HepG2 (cell line): ENCODE measurements at regions not wholly inside any gene's neighbourhood (a gene's known extent, or its start where the extent isn't known, plus 50 kb on each side); places are given as distances from the start of the nearest gene placed in this dataset.

Source experiments
- ATAC-seq: fragments of 200-7000 bp; cut with Tn5 transposase; 3 replicates; pipeline ENCODE4 v1.9.1; 2020; ENCODE audit warnings: mild to moderate bottlenecking, moderate library complexity
- BruUV-seq: library from RNA; stranded (reverse); fragments of 400-500 nt; replicated peaks from 2 replicates; lab custom pipeline; 2021; lab: Mats Ljungman, UMichigan
- CTCF ChIA-PET: fragments of 300-600 bp; formaldehyde crosslinking; extraction: SDS; loops from one replicate; lab custom pipeline; 2021; ENCODE audit warnings: low total read pairs, inconsistent platforms, low intra/inter-chr PET ratio; lab: Yijun Ruan, JAX
- POLR2A ChIA-PET: fragments of 350-600 bp; sonication (Branson Sonifier 250); formaldehyde crosslinking; loops from one replicate; lab custom pipeline; 2020; ENCODE audit warnings: antibody characterized with exemption, inconsistent platforms; lab: Yijun Ruan, JAX
- DNase-seq: peaks from one replicate; pipeline ENCODE4 v3.0.0-alpha.2; 2015; ENCODE audit warnings: low spot score
- FAIRE-seq: peaks from 3 replicates; lab custom pipeline; 2011; peaks lifted over from hg19 to GRCh38; lab: Jason Lieb, UNC
- H2AFZ ChIP-seq: one replicate; pipeline ENCODE4 v1.6.1; 2011; ENCODE audit warnings: low read length, inconsistent platforms
- H3K27ac ChIP-seq: fragments of 300-600 bp; 3 replicates; pipeline ENCODE4 v1.8.0; 2011; ENCODE audit warnings: mixed run types, mild to moderate bottlenecking, mixed read lengths, low read length, inconsistent platforms; ENCODE audit not compliant: insufficient read depth; ENCODE audit errors: extremely low read length
- H3K27me3 ChIP-seq, 2 experiments: fragments of 200-600 bp in 1 of 2; 2 replicates in 1 of 2; 3 replicates in 1 of 2; pipeline versions ENCODE4 v1.6.0 to v1.8.0; 2011; ENCODE audit warnings: low read length in 2 of 2, mild to moderate bottlenecking in 2 of 2, moderate library complexity in 2 of 2, inconsistent platforms in 1 of 2; ENCODE audit not compliant: insufficient read depth in 2 of 2, control insufficient read depth in 1 of 2
- H3K36me3 ChIP-seq, 2 experiments: fragments of 200-600 bp in 1 of 2; replicated peaks in 1 of 2; 2 replicates in 1 of 2; 3 replicates in 1 of 2; pipeline versions ENCODE4 v1.5.1 to v1.8.0; 2011; ENCODE audit warnings: low read length in 2 of 2, inconsistent platforms in 1 of 2; ENCODE audit not compliant: insufficient read depth in 2 of 2, control insufficient read depth in 1 of 2
- H3K4me1 ChIP-seq: 2 replicates; pipeline ENCODE4 v1.5.1; 2012; ENCODE audit warnings: low read length, inconsistent platforms; ENCODE audit not compliant: insufficient read depth
- H3K4me2 ChIP-seq: 2 replicates; pipeline ENCODE4 v1.6.0; 2011; ENCODE audit warnings: low read depth, low read length, inconsistent platforms
- H3K4me3 ChIP-seq, 3 experiments: fragments of 200-600 bp in 1 of 3; sonication (generic), shearing (Covaris generic) in 1 of 3; replicated peaks in 1 of 3; 2 replicates each; pipeline ENCODE4 v1.5.1; 2011 to 2016; ENCODE audit warnings: low read length in 3 of 3, inconsistent platforms in 2 of 3, low read depth in 2 of 3, mild to moderate bottlenecking in 2 of 3, control low read depth in 1 of 3, mixed read lengths in 1 of 3; ENCODE audit not compliant: insufficient read depth in 1 of 3
- H3K79me2 ChIP-seq: one replicate; pipeline ENCODE4 v1.6.1; 2011; ENCODE audit warnings: low read length, inconsistent platforms; ENCODE audit not compliant: insufficient read depth
- H3K9ac ChIP-seq: 2 replicates; pipeline ENCODE4 v1.6.0; 2011; ENCODE audit warnings: mild to moderate bottlenecking, low read depth, low read length, inconsistent platforms; ENCODE audit not compliant: insufficient read depth
- H3K9me3 ChIP-seq: 2 replicates; pipeline ENCODE4 v1.5.1; 2012; ENCODE audit warnings: mild to moderate bottlenecking, low read length
- H4K20me1 ChIP-seq: 2 replicates; pipeline ENCODE4 v1.6.0; 2011; ENCODE audit warnings: inconsistent platforms, mild to moderate bottlenecking, low read length, moderate library complexity; ENCODE audit not compliant: insufficient read depth
- FOXP1 ChIP-seq, 2 experiments: fragments of 450-650 bp in 1 of 2; IDR thresholded peaks; 2 replicates each; pipeline ENCODE4 v1.6.1; 2017 to 2018; ENCODE audit warnings: antibody characterized with exemption in 1 of 2
- NCOA1 ChIP-seq: sonication (generic); formaldehyde crosslinking; IDR thresholded peaks from 2 replicates; pipeline ENCODE4 v1.9.0; 2021; ENCODE audit warnings: missing genetic modification reagents
- RXRB ChIP-seq: IDR thresholded peaks from 2 replicates; pipeline ENCODE4 v1.6.1; 2016; ENCODE audit warnings: borderline replicate concordance, missing genetic modification reagents, missing compliant biosample characterization
- TBL1XR1 ChIP-seq: fragments of 150-350 bp; IDR thresholded peaks from 2 replicates; pipeline ENCODE4 v1.6.1; 2014; ENCODE audit warnings: borderline replicate concordance, low read length; ENCODE audit not compliant: partially characterized antibody
- ZFAT ChIP-seq: sonication (generic); formaldehyde crosslinking; conservative IDR thresholded peaks from 2 replicates; pipeline ENCODE4 v1.8.1; 2023; ENCODE audit warnings: missing genetic modification reagents, inconsistent platforms
- ZNF354B ChIP-seq: sonication (generic); formaldehyde crosslinking; IDR thresholded peaks from 2 replicates; pipeline ENCODE4 v1.8.0; 2022; ENCODE audit warnings: mild to moderate bottlenecking, missing genetic modification reagents
- ZNF891 ChIP-seq: sonication (generic); formaldehyde crosslinking; IDR thresholded peaks from 2 replicates; pipeline ENCODE4 v1.5.0; 2020; ENCODE audit warnings: mild to moderate bottlenecking, missing genetic modification reagents
- ZSCAN29 ChIP-seq: sonication (generic); formaldehyde crosslinking; conservative IDR thresholded peaks from 2 replicates; pipeline ENCODE4 v1.4.0; 2020; ENCODE audit warnings: mild to moderate bottlenecking, missing genetic modification reagents
- WGBS: methylation state at CpG from one replicate; pipeline ENCODE4 v1.1.6; 2017; ENCODE audit warnings: low lambda C conversion rate; 5-methylcytosine and 5-hydroxymethylcytosine counted together
- in situ Hi-C: cut with HindIII; loops from 2 replicates; pipeline ENCODE4 v1.10.0; 2017; ENCODE audit warnings: low pct_unique_long_range_greater_than_20kb; ENCODE audit not compliant: extremely low pct_ligation_motif_present
- intact Hi-C: fragments of 100-400 bp; cut with micrococcal nuclease; formaldehyde crosslinking; loops from one replicate; pipeline ENCODE4 v1.10.0; 2022; ENCODE audit not compliant: unreplicated experiment
- TF ChIP-seq, protein P1 (sequence below): IDR thresholded peaks from 2 replicates; pipeline ENCODE4 v1.6.1; 2016; ENCODE audit warnings: missing compliant biosample characterization, missing genetic modification reagents, borderline replicate concordance
- TF ChIP-seq, protein P2 (sequence below): sonication (generic); formaldehyde crosslinking; conservative IDR thresholded peaks from 2 replicates; pipeline ENCODE4 v1.4.0; 2020; ENCODE audit warnings: mild to moderate bottlenecking, missing genetic modification reagents, moderate library complexity
- TF ChIP-seq, protein P3 (sequence below): sonication (generic); formaldehyde crosslinking; IDR thresholded peaks from 2 replicates; pipeline ENCODE4 v1.5.0; 2020; ENCODE audit warnings: mild to moderate bottlenecking, missing genetic modification reagents, moderate library complexity
- TF ChIP-seq, protein P4 (sequence below): sonication (generic); formaldehyde crosslinking; IDR thresholded peaks from 2 replicates; pipeline ENCODE4 v1.4.0; 2020; ENCODE audit warnings: mild to moderate bottlenecking, missing genetic modification reagents

DNA sequence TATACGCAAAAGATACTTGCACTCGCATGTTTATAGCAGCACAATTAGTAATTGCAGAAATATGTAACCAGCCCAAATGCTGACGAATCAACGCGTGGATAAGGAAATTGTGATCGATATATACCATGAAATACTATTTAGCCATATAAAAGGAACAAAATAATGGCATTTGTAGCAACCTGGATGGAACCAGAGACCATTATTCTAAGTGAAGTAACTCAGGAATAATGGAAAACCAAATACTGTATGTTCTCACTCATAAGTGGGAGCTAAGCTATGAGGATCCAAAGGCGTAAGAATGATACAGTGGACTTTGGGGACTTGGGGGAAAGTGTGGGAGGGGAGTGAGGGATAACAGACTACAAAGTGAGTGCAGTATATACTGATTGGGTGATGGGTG is 1008.0 kb upstream of the CRIM1 start (continued):
- TF ChIP-seq, protein P1, sequence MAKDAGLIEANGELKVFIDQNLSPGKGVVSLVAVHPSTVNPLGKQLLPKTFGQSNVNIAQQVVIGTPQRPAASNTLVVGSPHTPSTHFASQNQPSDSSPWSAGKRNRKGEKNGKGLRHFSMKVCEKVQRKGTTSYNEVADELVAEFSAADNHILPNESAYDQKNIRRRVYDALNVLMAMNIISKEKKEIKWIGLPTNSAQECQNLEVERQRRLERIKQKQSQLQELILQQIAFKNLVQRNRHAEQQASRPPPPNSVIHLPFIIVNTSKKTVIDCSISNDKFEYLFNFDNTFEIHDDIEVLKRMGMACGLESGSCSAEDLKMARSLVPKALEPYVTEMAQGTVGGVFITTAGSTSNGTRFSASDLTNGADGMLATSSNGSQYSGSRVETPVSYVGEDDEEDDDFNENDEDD (CRISPR knock-in tag), result no peak
- TF ChIP-seq ZNF891 (CRISPR knock-in tag), result no peak
- TF ChIP-seq ZNF354B, result no peak
- TF ChIP-seq, protein P2, sequence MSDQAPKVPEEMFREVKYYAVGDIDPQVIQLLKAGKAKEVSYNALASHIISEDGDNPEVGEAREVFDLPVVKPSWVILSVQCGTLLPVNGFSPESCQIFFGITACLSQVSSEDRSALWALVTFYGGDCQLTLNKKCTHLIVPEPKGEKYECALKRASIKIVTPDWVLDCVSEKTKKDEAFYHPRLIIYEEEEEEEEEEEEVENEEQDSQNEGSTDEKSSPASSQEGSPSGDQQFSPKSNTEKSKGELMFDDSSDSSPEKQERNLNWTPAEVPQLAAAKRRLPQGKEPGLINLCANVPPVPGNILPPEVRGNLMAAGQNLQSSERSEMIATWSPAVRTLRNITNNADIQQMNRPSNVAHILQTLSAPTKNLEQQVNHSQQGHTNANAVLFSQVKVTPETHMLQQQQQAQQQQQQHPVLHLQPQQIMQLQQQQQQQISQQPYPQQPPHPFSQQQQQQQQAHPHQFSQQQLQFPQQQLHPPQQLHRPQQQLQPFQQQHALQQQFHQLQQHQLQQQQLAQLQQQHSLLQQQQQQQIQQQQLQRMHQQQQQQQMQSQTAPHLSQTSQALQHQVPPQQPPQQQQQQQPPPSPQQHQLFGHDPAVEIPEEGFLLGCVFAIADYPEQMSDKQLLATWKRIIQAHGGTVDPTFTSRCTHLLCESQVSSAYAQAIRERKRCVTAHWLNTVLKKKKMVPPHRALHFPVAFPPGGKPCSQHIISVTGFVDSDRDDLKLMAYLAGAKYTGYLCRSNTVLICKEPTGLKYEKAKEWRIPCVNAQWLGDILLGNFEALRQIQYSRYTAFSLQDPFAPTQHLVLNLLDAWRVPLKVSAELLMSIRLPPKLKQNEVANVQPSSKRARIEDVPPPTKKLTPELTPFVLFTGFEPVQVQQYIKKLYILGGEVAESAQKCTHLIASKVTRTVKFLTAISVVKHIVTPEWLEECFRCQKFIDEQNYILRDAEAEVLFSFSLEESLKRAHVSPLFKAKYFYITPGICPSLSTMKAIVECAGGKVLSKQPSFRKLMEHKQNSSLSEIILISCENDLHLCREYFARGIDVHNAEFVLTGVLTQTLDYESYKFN, result no peak
- no peak for TF ChIP-seq RXRB (CRISPR knock-in tag)

DNA sequence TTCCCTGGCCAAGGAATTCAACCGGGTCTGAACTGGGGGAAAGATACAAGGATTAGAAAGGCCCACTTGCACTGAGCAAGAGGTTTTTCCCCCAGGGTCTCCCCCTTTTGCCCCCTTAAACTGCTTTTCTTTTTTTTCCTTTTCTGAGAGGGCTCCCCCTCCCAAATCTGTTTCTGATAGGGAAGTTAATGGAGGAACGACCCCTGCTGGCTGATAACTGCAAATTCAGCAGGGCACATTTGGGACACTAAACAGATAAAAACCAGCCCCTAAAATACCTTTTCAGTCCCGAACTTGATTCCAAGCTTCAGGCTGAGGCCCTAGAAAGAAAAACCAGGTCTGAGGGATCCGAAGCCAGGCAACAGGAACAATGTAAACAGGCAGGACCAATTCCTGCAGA is 1012.4 kb upstream of the CRIM1 start:
- FAIRE-seq (no peak), DNase-seq (no peak), ATAC-seq (no peak)
- peaks cover 11% of the 10 kb centered on the region for H3K9me3 ChIP-seq
- H3K9ac ChIP-seq, result no peak overlapping the region
- no peaks in the 10 kb centered on the region for H3K4me1 ChIP-seq
- in situ Hi-C loops, result no loop called here
- BruUV-seq, result no TSS peak
- WGBS, result 18% methylated on average over 4 of the region's 4 CpGs
- no peaks in the 10 kb centered on the region for H3K27me3 ChIP-seq
- no peak overlapping the region for H3K27ac ChIP-seq
- ChIA-PET CTCF (no interaction called here), POLR2A (no interaction called here)
- no peak overlapping the region for H2AFZ ChIP-seq
- no peak overlapping the region for H3K4me2 ChIP-seq
- no peak overlapping the region for H3K4me3 ChIP-seq
- no peaks in the 10 kb centered on the region for H4K20me1 ChIP-seq
- H3K36me3 ChIP-seq, result no peaks in the 10 kb centered on the region
- H3K79me2 ChIP-seq, result no peaks in the 10 kb centered on the region
- intact Hi-C loops, result loop anchor here (1.0 to 10.0 kb wide), 4 partner anchors 175 to 1328 kb away; no protein-coding TSS in a partner anchor
- TF ChIP-seq ZSCAN29 (CRISPR knock-in tag), result no peak
- TF ChIP-seq TBL1XR1, result no peak
- no peak for TF ChIP-seq ZFAT (CRISPR knock-in tag)
- no peak for TF ChIP-seq NCOA1 (CRISPR knock-in tag)
- TF ChIP-seq, protein P3, sequence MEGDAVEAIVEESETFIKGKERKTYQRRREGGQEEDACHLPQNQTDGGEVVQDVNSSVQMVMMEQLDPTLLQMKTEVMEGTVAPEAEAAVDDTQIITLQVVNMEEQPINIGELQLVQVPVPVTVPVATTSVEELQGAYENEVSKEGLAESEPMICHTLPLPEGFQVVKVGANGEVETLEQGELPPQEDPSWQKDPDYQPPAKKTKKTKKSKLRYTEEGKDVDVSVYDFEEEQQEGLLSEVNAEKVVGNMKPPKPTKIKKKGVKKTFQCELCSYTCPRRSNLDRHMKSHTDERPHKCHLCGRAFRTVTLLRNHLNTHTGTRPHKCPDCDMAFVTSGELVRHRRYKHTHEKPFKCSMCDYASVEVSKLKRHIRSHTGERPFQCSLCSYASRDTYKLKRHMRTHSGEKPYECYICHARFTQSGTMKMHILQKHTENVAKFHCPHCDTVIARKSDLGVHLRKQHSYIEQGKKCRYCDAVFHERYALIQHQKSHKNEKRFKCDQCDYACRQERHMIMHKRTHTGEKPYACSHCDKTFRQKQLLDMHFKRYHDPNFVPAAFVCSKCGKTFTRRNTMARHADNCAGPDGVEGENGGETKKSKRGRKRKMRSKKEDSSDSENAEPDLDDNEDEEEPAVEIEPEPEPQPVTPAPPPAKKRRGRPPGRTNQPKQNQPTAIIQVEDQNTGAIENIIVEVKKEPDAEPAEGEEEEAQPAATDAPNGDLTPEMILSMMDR (CRISPR knock-in tag), result peak; percentile 47
- TF ChIP-seq, protein P4, sequence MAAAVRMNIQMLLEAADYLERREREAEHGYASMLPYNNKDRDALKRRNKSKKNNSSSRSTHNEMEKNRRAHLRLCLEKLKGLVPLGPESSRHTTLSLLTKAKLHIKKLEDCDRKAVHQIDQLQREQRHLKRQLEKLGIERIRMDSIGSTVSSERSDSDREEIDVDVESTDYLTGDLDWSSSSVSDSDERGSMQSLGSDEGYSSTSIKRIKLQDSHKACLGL (CRISPR knock-in tag), result no peak
- TF ChIP-seq FOXP1 (IDR thresholded peaks at IDR 0.05), result no peak
- TF ChIP-seq FOXP1 (CRISPR knock-in tag; IDR thresholded peaks at IDR 0.05), result no peak
